ENCODE measurements at regions not wholly inside any gene's neighbourhood (a gene's known extent, or its start where the extent isn't known, plus 50 kb on each side); places are given as distances from the start of the nearest gene placed in this dataset.

- ATAC-seq, result no peak
- no peak overlapping the region for H3K4me3 ChIP-seq
- DNase-seq, result no peak
- H3K27me3 ChIP-seq, result no peaks in the 10 kb centered on the region
- in situ Hi-C loops (cut with MboI; ENCODE audit: low sequenced_read_pairs in 4 of 4), result no loop called here
- intact Hi-C loops (cut with DNase I; ENCODE audit: low total_unique reads), result no loop called here
- no peaks in the 10 kb centered on the region for H3K36me3 ChIP-seq
- H3K9me3 ChIP-seq, result no peaks in the 10 kb centered on the region
- TF ChIP-seq CTCF (IDR thresholded peaks at IDR 0.05 in 4 of 5, conservative IDR thresholded peaks at IDR 0.05 in 1 of 5) (no peak), POLR2A (IDR thresholded peaks at IDR 0.05) (no peak)
- no peaks in the 10 kb centered on the region for H3K4me1 ChIP-seq
- no peak overlapping the region for H3K27ac ChIP-seq
Observed at GRCh38 chr2:192566863-192567262, 372.1 kb upstream of the TMEFF2 start.

GRCh38 chr2:192560326-192560725 lies 365.6 kb upstream of the TMEFF2 start:
- Histone ChIP-seq H3K9me3 (no peaks in the 10 kb centered on the region), H3K4me3 (no peak overlapping the region), H3K27me3 (no peaks in the 10 kb centered on the region), H3K4me1 (no peaks in the 10 kb centered on the region), H3K27ac (no peak overlapping the region), H3K36me3 (no peaks in the 10 kb centered on the region)
- no peak for TF ChIP-seq CTCF (IDR thresholded peaks at IDR 0.05 in 4 of 5, conservative IDR thresholded peaks at IDR 0.05 in 1 of 5)
- TF ChIP-seq POLR2A (IDR thresholded peaks at IDR 0.05), result no peak
- intact Hi-C loops (cut with DNase I; ENCODE audit: low total_unique reads), result no loop called here
- no peak for ATAC-seq
- in situ Hi-C loops (cut with MboI; ENCODE audit: low sequenced_read_pairs in 4 of 4), result no loop called here
- no peak for DNase-seq

DNA sequence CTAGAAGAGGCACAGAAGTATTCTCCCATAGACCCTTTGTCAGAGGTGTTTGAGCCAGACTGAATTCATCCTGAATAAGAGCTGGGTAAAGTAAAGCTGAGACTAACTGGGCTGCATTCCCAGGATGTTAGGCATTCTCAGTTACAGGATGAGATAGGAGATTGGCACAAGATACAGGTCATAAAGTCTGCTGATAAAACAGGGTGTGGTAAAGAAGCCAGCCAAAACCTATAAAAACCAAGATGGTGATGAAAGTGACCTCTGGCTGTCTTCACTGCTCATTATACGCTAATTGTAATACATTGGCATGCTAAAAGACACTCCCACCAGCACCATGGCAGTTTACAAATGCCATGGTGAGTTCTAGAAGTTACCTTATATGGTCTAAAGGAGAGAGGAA lies 364.9 kb upstream of the TMEFF2 start:
- intact Hi-C loops (cut with DNase I; ENCODE audit: low total_unique reads), result no loop called here
- Histone ChIP-seq H3K36me3 (no peaks in the 10 kb centered on the region), H3K4me1 (no peaks in the 10 kb centered on the region), H3K27ac (no peak overlapping the region), H3K9me3 (no peaks in the 10 kb centered on the region), H3K4me3 (no peak overlapping the region), H3K27me3 (no peaks in the 10 kb centered on the region)
- no peak for ATAC-seq
- DNase-seq, result no peak
- TF ChIP-seq POLR2A (IDR thresholded peaks at IDR 0.05) (no peak), CTCF (IDR thresholded peaks at IDR 0.05 in 4 of 5, conservative IDR thresholded peaks at IDR 0.05 in 1 of 5) (no peak)
- in situ Hi-C loops (cut with MboI; ENCODE audit: low sequenced_read_pairs in 4 of 4), result no loop called here

- Histone ChIP-seq H3K36me3 (no peaks in the 10 kb centered on the region), H3K27ac (no peak overlapping the region), H3K9me3 (no peaks in the 10 kb centered on the region), H3K27me3 (no peaks in the 10 kb centered on the region), H3K4me3 (no peak overlapping the region), H3K4me1 (no peaks in the 10 kb centered on the region)
- in situ Hi-C loops (cut with MboI; ENCODE audit: low sequenced_read_pairs in 4 of 4), result no loop called here
- TF ChIP-seq CTCF (IDR thresholded peaks at IDR 0.05 in 4 of 5, conservative IDR thresholded peaks at IDR 0.05 in 1 of 5) (no peak), POLR2A (IDR thresholded peaks at IDR 0.05) (no peak)
- ATAC-seq, result no peak
- intact Hi-C loops (cut with DNase I; ENCODE audit: low total_unique reads), result no loop called here
- no peak for DNase-seq
Observed at GRCh38 chr2:192558637-192559036, 363.9 kb upstream of the TMEFF2 start.

DNA sequence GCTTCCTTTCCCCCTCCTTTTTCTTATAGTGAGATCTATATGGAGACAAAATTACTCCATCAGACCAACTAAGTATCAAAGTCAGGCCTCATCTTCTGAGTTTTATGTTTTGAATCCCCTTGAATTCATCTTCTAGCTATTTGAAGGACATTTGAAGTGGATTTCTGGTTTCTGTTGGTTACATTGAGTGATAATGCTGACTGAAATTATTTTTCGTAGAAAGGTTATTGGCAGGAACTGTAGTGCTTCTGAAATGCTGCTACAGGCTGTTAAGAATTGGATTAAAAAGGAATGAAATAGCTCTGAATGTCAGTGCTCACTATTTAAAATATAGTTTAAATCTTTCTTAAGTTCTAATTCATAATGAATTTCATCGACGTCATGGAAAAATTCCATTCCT lies 361.0 kb upstream of the TMEFF2 start:
- H3K4me1 ChIP-seq, result no peaks in the 10 kb centered on the region
- no peak for TF ChIP-seq POLR2A (IDR thresholded peaks at IDR 0.05)
- no peak for TF ChIP-seq CTCF (IDR thresholded peaks at IDR 0.05 in 4 of 5, conservative IDR thresholded peaks at IDR 0.05 in 1 of 5)
- H3K9me3 ChIP-seq, result no peaks in the 10 kb centered on the region
- no peaks in the 10 kb centered on the region for H3K36me3 ChIP-seq
- in situ Hi-C loops (cut with MboI; ENCODE audit: low sequenced_read_pairs in 4 of 4) (no loop called here), intact Hi-C loops (cut with DNase I; ENCODE audit: low total_unique reads) (no loop called here)
- DNase-seq (no peak), ATAC-seq (no peak)
- H3K4me3 ChIP-seq, result no peak overlapping the region
- H3K27ac ChIP-seq, result no peak overlapping the region
- H3K27me3 ChIP-seq, result no peaks in the 10 kb centered on the region
